ENCODE measurements at regions not wholly inside any gene's neighbourhood (a gene's known extent, or its start where the extent isn't known, plus 50 kb on each side); places are given as distances from the start of the nearest gene placed in this dataset.

DNA sequence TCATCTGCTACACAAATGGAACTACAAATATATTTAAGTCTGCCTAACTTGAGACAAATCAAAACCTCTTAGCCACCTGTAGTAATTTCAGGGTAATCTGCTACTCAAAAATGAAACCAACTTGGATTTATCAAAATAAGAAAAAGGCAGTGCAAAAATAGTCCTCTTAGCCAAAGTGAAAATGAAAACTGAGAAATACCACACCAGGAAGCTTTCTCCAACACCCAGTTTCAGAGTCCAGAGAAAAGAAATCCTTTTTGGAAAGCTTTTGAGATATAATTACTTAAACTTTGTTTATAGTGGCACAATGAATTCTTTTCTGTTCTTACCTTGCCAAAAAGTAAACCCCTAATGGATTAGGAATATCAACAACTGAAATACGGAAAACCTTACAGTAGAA, 990.4 kb downstream of the EFNA5 start:
- Mint-ChIP-seq H3K9me3 (ENCODE audit: low read depth) (peaks cover 11% of the 10 kb centered on the region), H3K36me3 (ENCODE audit: low read depth) (no peaks in the 10 kb centered on the region), H3K4me3 (no peak overlapping the region), H3K27ac (no peak overlapping the region), H3K4me1 (no peaks in the 10 kb centered on the region), H3K27me3 (no peaks in the 10 kb centered on the region)
- POLR2A ChIA-PET = no interaction called here
- ATAC-seq (no peak), DNase-seq (no peak)
- CTCF ChIA-PET = no interaction called here
- intact Hi-C loops (cut with DNase I, micrococcal nuclease) = no loop called here

DNA sequence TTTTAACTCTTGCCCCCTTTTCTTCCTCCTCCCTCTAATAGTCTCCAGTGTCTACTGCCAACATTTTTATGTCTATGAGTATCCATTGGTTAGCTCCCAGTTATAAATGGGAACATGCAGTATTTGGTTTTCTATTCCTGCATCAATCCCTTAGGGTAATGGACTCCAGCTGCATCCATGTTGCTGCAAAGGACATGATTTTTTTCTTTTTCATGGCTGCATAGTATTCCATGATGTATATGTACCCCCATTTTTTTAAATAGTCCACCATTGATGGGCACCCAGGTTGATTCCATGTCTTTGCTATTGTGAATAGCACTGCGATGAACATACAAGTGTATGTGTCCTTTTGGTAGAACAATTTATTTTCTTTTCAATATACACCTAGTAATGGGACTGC, 993.7 kb downstream of the EFNA5 start:
- DNase-seq (no peak), ATAC-seq (no peak)
- H3K4me3 Mint-ChIP-seq = no peak overlapping the region
- POLR2A ChIA-PET = no interaction called here
- intact Hi-C loops (cut with DNase I, micrococcal nuclease) = no loop called here
- H3K4me1 Mint-ChIP-seq = no peaks in the 10 kb centered on the region
- H3K9me3 Mint-ChIP-seq (ENCODE audit: low read depth) = peaks cover 17% of the 10 kb centered on the region
- CTCF ChIA-PET = no interaction called here
- H3K27ac Mint-ChIP-seq = no peak overlapping the region
- H3K27me3 Mint-ChIP-seq = no peaks in the 10 kb centered on the region
- no peaks in the 10 kb centered on the region for H3K36me3 Mint-ChIP-seq (ENCODE audit: low read depth)

DNA sequence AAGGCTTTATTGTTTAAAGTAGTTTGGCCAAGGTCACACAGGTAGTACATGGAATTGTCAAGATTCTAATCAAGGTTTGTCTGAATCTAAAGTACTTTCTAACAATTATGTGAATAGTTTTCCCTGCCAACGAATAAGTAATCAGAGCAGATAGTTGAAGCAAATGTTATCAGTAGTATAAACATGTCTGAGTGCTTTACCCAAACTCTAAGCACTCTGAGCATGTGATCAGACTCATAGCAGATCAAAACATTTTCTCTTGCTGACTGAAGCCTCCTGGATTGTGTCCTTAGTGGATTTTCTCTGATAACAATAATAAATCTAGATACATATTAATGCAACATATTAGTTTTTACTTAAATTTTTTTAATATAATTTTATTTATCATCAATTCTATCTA, 995.0 kb downstream of the EFNA5 start:
- CTCF ChIA-PET = no interaction called here
- Mint-ChIP-seq H3K4me3 (no peak overlapping the region), H3K4me1 (no peaks in the 10 kb centered on the region), H3K9me3 (ENCODE audit: low read depth) (peaks cover 17% of the 10 kb centered on the region), H3K36me3 (ENCODE audit: low read depth) (no peaks in the 10 kb centered on the region), H3K27ac (no peak overlapping the region), H3K27me3 (no peaks in the 10 kb centered on the region)
- POLR2A ChIA-PET = no interaction called here
- intact Hi-C loops (cut with DNase I, micrococcal nuclease) = no loop called here
- ATAC-seq = no peak
- no peak for DNase-seq

- H3K4me3 Mint-ChIP-seq = no peak overlapping the region
- POLR2A ChIA-PET = no interaction called here
- peaks cover 20% of the 10 kb centered on the region for H3K9me3 Mint-ChIP-seq (ENCODE audit: low read depth)
- no peak overlapping the region for H3K27ac Mint-ChIP-seq
- no peak for ATAC-seq
- no peak for DNase-seq
- CTCF ChIA-PET = no interaction called here
- no peaks in the 10 kb centered on the region for H3K36me3 Mint-ChIP-seq (ENCODE audit: low read depth)
- H3K4me1 Mint-ChIP-seq = no peaks in the 10 kb centered on the region
- H3K27me3 Mint-ChIP-seq = no peaks in the 10 kb centered on the region
- intact Hi-C loops (cut with DNase I, micrococcal nuclease) = no loop called here
Measured at GRCh38 chr5:106673941-106674340, 996.8 kb downstream of the EFNA5 start.

- Mint-ChIP-seq H3K27ac (no peak overlapping the region), H3K4me1 (no peaks in the 10 kb centered on the region), H3K27me3 (no peaks in the 10 kb centered on the region), H3K9me3 (ENCODE audit: low read depth) (peaks cover 4% of the 10 kb centered on the region), H3K4me3 (no peak overlapping the region), H3K36me3 (ENCODE audit: low read depth) (no peaks in the 10 kb centered on the region)
- ChIA-PET CTCF (no interaction called here), POLR2A (no interaction called here)
- intact Hi-C loops (cut with DNase I, micrococcal nuclease) = no loop called here
- ATAC-seq (no peak), DNase-seq (no peak)
Measured at GRCh38 chr5:106661866-106662265, 1008.9 kb downstream of the EFNA5 start.

DNA sequence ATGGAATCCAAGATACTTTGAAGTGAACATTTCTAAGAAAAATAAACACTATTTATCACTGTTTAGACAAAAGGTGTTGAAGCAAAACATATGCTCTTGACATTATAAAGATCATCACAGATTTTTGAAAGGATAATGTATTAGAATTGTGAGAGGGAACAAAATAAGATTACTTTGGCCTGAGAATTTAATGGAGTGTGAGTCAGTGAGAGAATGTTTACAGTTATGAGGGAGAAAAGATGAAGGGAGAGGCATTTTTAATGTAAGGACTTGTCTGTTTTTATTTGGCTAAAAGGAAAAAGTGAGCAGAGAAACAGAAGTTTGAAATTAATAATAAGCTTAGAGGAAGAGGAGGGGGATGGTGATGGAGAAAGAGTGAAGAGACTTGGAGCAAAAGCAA, 1010.1 kb downstream of the EFNA5 start:
- Mint-ChIP-seq H3K4me1 (no peaks in the 10 kb centered on the region), H3K36me3 (ENCODE audit: low read depth) (no peaks in the 10 kb centered on the region), H3K27me3 (no peaks in the 10 kb centered on the region), H3K27ac (no peak overlapping the region), H3K9me3 (ENCODE audit: low read depth) (peaks cover 5% of the 10 kb centered on the region), H3K4me3 (no peak overlapping the region)
- no peak for DNase-seq
- ATAC-seq = no peak
- POLR2A ChIA-PET = no interaction called here
- CTCF ChIA-PET = no interaction called here
- intact Hi-C loops (cut with DNase I, micrococcal nuclease) = no loop called here

DNA sequence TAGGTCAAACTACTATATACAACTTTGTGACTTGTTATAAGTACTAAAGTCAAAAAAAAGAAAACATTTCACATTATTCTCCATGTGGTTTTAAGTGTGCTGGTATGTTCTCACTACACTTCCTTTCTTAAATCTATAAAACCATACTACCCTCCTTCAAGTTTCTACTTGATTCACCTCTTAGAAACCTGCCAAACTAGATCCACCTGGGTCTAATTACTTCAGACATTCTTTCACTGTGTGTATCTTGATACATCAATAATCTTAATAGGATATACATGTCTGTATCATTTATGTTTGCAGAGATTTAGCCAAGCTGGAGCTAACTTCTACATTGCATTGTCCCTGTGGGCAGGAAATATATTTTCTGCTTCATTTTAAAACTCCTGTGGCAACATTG, 1012.6 kb downstream of the EFNA5 start:
- Mint-ChIP-seq H3K27me3 (no peaks in the 10 kb centered on the region), H3K4me3 (no peak overlapping the region), H3K36me3 (ENCODE audit: low read depth) (no peaks in the 10 kb centered on the region), H3K9me3 (ENCODE audit: low read depth) (peaks cover 18% of the 10 kb centered on the region), H3K4me1 (no peaks in the 10 kb centered on the region), H3K27ac (no peak overlapping the region)
- no peak for DNase-seq
- no peak for ATAC-seq
- ChIA-PET POLR2A (no interaction called here), CTCF (no interaction called here)
- intact Hi-C loops (cut with DNase I, micrococcal nuclease) = no loop called here

DNA sequence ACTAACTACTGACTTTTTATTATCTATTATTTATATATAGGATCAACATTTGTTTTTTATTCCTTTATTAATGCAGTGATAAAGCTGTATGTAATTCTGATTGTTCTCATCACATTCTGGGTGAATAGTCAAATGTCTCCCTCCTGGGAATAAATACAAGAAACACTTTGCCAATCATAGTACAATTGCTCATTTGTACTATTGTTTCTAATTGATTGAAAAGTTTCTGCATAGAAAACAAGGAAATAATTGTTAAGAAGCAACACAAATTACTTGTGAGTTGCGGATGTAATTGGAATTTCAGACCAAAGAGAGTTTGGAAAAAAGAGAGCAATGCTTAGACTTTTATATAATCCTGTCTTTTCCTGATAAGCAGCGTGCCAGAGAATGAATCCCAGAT, 1013.9 kb downstream of the EFNA5 start:
- no peak for ATAC-seq
- CTCF ChIA-PET = no interaction called here
- H3K4me1 Mint-ChIP-seq = no peaks in the 10 kb centered on the region
- no peak overlapping the region for H3K27ac Mint-ChIP-seq
- H3K36me3 Mint-ChIP-seq (ENCODE audit: low read depth) = no peaks in the 10 kb centered on the region
- peaks cover 24% of the 10 kb centered on the region for H3K9me3 Mint-ChIP-seq (ENCODE audit: low read depth)
- intact Hi-C loops (cut with DNase I, micrococcal nuclease) = no loop called here
- no peak overlapping the region for H3K4me3 Mint-ChIP-seq
- POLR2A ChIA-PET = no interaction called here
- no peak for DNase-seq
- H3K27me3 Mint-ChIP-seq = no peaks in the 10 kb centered on the region

DNA sequence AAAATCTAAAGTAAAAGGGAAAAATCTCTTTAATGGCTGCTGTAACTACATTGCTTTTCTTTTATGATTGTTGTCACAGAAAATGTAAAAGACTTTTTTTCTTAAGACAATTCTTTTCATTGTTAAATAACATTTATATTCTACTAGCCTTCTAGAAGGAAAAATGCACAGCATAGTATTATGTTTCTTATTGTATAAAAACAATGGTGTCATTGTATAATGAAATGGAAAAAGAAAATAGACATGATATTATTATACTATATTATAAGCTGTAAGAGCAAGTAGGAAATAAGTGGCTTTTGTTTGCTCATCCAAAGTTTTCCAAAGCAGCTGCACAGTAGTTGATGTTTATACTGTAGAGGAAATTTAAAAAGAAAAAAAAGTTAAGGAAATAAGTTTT, 1021.7 kb downstream of the EFNA5 start:
- POLR2A ChIA-PET = no interaction called here
- no peaks in the 10 kb centered on the region for H3K4me1 Mint-ChIP-seq
- H3K36me3 Mint-ChIP-seq (ENCODE audit: low read depth) = no peaks in the 10 kb centered on the region
- H3K27ac Mint-ChIP-seq = no peak overlapping the region
- CTCF ChIA-PET = interaction anchor here (0.7 kb wide), 1 partner anchor 298 kb away, joined by 3 read pairs; no protein-coding TSS in a partner anchor
- intact Hi-C loops (cut with DNase I, micrococcal nuclease) = no loop called here
- no peaks in the 10 kb centered on the region for H3K27me3 Mint-ChIP-seq
- ATAC-seq (no peak), DNase-seq (no peak)
- H3K4me3 Mint-ChIP-seq = no peak overlapping the region
- H3K9me3 Mint-ChIP-seq (ENCODE audit: low read depth) = peaks cover 11% of the 10 kb centered on the region

GRCh38 chr5:106648401-106648800, 1022.3 kb downstream of the EFNA5 start:
- DNase-seq = no peak
- intact Hi-C loops (cut with DNase I, micrococcal nuclease) = no loop called here
- Mint-ChIP-seq H3K36me3 (ENCODE audit: low read depth) (no peaks in the 10 kb centered on the region), H3K27ac (no peak overlapping the region), H3K4me1 (no peaks in the 10 kb centered on the region), H3K4me3 (no peak overlapping the region), H3K27me3 (no peaks in the 10 kb centered on the region), H3K9me3 (ENCODE audit: low read depth) (peaks cover 8% of the 10 kb centered on the region)
- POLR2A ChIA-PET = no interaction called here
- CTCF ChIA-PET = interaction anchor here (0.6 kb wide), 1 partner anchor 21 kb away, joined by 3 read pairs; no protein-coding TSS in a partner anchor
- ATAC-seq = no peak

GRCh38 chr5:106646106-106646505, 1024.6 kb downstream of the EFNA5 start:
- CTCF ChIA-PET = no interaction called here
- intact Hi-C loops (cut with DNase I, micrococcal nuclease) = no loop called here
- Mint-ChIP-seq H3K9me3 (ENCODE audit: low read depth) (no peaks in the 10 kb centered on the region), H3K27ac (no peak overlapping the region), H3K36me3 (ENCODE audit: low read depth) (no peaks in the 10 kb centered on the region), H3K27me3 (no peaks in the 10 kb centered on the region), H3K4me3 (no peak overlapping the region), H3K4me1 (no peaks in the 10 kb centered on the region)
- no peak for DNase-seq
- POLR2A ChIA-PET = no interaction called here
- ATAC-seq = no peak

GRCh38 chr5:106640511-106640910, 1030.2 kb downstream of the EFNA5 start:
- CTCF ChIA-PET = no interaction called here
- Mint-ChIP-seq H3K36me3 (ENCODE audit: low read depth) (no peaks in the 10 kb centered on the region), H3K4me3 (no peak overlapping the region), H3K27ac (no peak overlapping the region), H3K9me3 (ENCODE audit: low read depth) (peaks cover 7% of the 10 kb centered on the region), H3K4me1 (no peaks in the 10 kb centered on the region), H3K27me3 (no peaks in the 10 kb centered on the region)
- intact Hi-C loops (cut with DNase I, micrococcal nuclease) = no loop called here
- POLR2A ChIA-PET = interaction anchor here (0.7 kb wide), 1 partner anchor 19 kb away, joined by 3 read pairs; no protein-coding TSS in a partner anchor
- ATAC-seq (no peak), DNase-seq (no peak)

- no peak for DNase-seq
- Mint-ChIP-seq H3K27me3 (no peaks in the 10 kb centered on the region), H3K4me1 (no peaks in the 10 kb centered on the region), H3K4me3 (no peak overlapping the region), H3K27ac (no peak overlapping the region), H3K36me3 (ENCODE audit: low read depth) (no peaks in the 10 kb centered on the region), H3K9me3 (ENCODE audit: low read depth) (peaks cover 7% of the 10 kb centered on the region)
- ATAC-seq = no peak
- ChIA-PET CTCF (no interaction called here), POLR2A (no interaction called here)
- intact Hi-C loops (cut with DNase I, micrococcal nuclease) = no loop called here
Measured at GRCh38 chr5:106639488-106639887, 1031.2 kb downstream of the EFNA5 start.
